ENCODE measurements at regions not wholly inside any gene's neighbourhood (a gene's known extent, or its start where the extent isn't known, plus 50 kb on each side); places are given as distances from the start of the nearest gene placed in this dataset.

DNA sequence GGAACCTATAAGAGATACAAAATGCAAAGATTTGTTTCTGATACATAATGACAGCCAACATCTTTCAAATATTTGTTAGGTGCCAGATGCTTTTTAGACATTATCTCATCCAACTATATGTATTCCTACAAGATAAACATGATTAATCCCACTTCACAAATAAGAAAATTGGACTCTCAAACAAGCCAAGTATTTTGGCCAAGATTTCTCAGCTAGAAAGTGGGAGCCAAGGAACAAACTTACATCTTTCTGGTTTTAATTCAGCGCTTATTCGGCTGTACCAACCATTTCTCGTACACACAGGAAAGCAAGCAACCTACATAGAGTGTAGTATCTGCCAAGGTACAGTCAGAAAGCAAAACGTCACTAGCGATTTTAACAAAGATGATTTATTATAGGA is 85.7 kb upstream of the SERP2 start:
- Histone ChIP-seq H3K27ac (no peak overlapping the region), H3K4me3 (no peak overlapping the region), H3K27me3 (no peaks in the 10 kb centered on the region), H3K36me3 (no peaks in the 10 kb centered on the region), H3K9ac (ENCODE audit: low read depth in 2 of 2, low read length in 2 of 2) (no peak overlapping the region), H3K9me3 (no peaks in the 10 kb centered on the region), H3K4me1 (no peaks in the 10 kb centered on the region)
- DNase-seq = no peak
- intact Hi-C loops (cut with DNase I) = no loop called here
- TF ChIP-seq, protein P1, sequence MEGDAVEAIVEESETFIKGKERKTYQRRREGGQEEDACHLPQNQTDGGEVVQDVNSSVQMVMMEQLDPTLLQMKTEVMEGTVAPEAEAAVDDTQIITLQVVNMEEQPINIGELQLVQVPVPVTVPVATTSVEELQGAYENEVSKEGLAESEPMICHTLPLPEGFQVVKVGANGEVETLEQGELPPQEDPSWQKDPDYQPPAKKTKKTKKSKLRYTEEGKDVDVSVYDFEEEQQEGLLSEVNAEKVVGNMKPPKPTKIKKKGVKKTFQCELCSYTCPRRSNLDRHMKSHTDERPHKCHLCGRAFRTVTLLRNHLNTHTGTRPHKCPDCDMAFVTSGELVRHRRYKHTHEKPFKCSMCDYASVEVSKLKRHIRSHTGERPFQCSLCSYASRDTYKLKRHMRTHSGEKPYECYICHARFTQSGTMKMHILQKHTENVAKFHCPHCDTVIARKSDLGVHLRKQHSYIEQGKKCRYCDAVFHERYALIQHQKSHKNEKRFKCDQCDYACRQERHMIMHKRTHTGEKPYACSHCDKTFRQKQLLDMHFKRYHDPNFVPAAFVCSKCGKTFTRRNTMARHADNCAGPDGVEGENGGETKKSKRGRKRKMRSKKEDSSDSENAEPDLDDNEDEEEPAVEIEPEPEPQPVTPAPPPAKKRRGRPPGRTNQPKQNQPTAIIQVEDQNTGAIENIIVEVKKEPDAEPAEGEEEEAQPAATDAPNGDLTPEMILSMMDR (IDR thresholded peaks at IDR 0.05) = no peak

DNA sequence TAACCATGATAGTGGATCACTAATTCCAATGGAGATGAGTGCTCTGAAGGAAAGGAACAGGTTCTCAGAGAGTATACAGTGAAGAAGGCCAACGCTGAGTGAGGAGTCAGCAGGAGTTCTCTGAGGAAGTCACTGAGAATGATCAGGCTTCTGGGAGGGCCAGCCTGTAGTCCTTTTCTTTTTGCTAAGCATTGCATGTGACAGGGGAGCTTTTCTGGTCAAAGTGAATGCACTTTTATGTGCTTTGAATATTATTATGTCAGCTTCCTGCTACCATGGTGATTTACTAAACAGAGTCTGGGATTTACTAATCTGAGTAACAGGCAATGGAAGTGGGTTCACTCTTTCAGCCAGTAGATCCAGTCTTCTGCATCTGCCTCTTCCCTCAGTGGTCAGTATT is 81.1 kb upstream of the SERP2 start:
- Histone ChIP-seq H3K4me1 (no peaks in the 10 kb centered on the region), H3K36me3 (no peaks in the 10 kb centered on the region), H3K9me3 (no peaks in the 10 kb centered on the region), H3K4me3 (no peak overlapping the region), H3K9ac (ENCODE audit: low read depth in 2 of 2, low read length in 2 of 2) (no peak overlapping the region), H3K27ac (no peak overlapping the region), H3K27me3 (no peaks in the 10 kb centered on the region)
- intact Hi-C loops (cut with DNase I) = no loop called here
- DNase-seq = no peak
- TF ChIP-seq, protein P1 (IDR thresholded peaks at IDR 0.05) = no peak

DNA sequence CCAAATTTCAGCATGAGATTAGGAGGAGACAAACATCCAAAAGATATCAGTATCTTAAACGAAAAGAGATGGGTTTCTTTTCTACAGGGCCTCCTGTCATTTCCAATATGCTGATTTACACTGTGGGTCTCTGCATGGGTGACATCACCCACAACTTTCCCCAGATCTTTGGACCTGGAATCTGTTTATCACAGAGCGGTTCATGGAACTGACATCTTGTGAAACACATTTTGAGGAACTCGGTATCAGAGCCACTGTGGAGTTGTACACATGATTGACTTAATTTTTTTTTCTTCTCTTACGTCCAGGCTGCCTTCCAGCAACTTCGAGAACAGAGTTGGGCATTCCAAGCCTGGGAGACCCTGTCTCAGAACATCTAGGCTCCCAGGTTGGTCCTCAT is 80.2 kb upstream of the SERP2 start:
- intact Hi-C loops (cut with DNase I) = no loop called here
- H3K27me3 ChIP-seq = no peaks in the 10 kb centered on the region
- DNase-seq = no peak
- H3K36me3 ChIP-seq = no peaks in the 10 kb centered on the region
- no peaks in the 10 kb centered on the region for H3K4me1 ChIP-seq
- no peak overlapping the region for H3K9ac ChIP-seq (ENCODE audit: low read depth in 2 of 2, low read length in 2 of 2)
- no peak overlapping the region for H3K27ac ChIP-seq
- H3K4me3 ChIP-seq = no peak overlapping the region
- H3K9me3 ChIP-seq = no peaks in the 10 kb centered on the region
- TF ChIP-seq, protein P1 (IDR thresholded peaks at IDR 0.05) = no peak

DNA sequence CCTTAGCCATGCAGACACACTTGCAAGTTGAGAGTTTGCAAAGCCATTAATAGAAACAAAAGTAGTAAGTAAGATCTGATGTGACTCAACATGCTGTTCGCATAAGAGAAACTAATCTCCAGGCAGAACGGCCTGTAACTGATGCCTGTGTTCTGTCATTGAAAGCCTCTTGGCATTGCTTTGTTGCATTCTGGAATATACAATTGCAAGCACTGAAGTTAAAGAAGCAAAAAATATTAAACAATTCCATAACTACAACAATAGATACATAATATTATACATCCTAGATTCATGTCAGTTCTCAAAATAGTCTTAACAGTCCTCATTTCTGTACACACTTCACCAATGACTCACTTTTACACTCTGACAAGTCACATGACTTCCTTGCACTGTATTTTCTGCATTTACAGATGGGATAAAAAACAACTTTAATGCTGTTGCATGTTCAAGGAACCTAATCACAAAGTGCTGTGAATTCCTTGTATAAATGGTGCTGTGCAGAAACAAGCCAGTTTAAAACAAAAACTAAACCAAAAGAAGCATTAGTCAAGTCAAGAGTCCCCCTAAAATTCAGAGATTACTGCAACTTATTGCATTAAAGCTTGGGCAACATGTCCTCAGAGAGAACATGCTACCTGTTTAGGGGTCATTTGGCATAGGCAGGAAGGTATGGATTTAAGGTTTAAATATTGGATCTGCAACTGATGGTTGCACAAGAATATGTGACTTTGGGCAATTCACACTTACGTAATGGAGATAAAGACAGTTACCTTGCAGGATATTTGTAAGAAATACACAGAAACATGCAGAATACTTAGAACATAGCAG is 79.5 kb upstream of the SERP2 start:
- Histone ChIP-seq H3K4me1 (no peaks in the 10 kb centered on the region), H3K27me3 (no peaks in the 10 kb centered on the region), H3K27ac (no peak overlapping the region), H3K36me3 (no peaks in the 10 kb centered on the region), H3K4me3 (no peak overlapping the region), H3K9ac (ENCODE audit: low read depth in 2 of 2, low read length in 2 of 2) (no peak overlapping the region), H3K9me3 (no peaks in the 10 kb centered on the region)
- no peak for DNase-seq
- TF ChIP-seq, protein P1 (IDR thresholded peaks at IDR 0.05) = no peak
- intact Hi-C loops (cut with DNase I) = no loop called here

DNA sequence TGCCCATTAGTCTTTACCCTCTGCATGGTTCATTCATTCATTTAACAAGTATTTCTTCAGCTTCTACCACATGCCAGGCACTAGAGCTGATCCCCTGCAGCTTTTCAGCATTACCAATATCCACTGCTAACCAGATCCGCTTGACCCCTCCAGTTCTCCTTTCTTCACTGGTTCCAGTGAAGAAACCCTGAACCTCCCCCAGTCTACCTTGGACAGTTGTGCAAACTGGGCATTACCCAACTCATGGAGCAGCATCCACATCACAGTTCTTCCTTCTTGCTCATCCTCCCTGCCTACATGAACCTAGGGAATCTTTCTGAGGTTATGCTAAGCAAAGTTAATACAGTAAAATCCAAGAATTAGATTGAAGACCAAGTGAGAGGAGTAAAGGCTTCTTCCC is 78.7 kb upstream of the SERP2 start:
- Histone ChIP-seq H3K27me3 (no peaks in the 10 kb centered on the region), H3K4me3 (no peak overlapping the region), H3K4me1 (no peaks in the 10 kb centered on the region), H3K36me3 (no peaks in the 10 kb centered on the region), H3K9ac (ENCODE audit: low read depth in 2 of 2, low read length in 2 of 2) (no peak overlapping the region), H3K27ac (no peak overlapping the region), H3K9me3 (no peaks in the 10 kb centered on the region)
- TF ChIP-seq, protein P1 (IDR thresholded peaks at IDR 0.05) = no peak
- DNase-seq = no peak
- intact Hi-C loops (cut with DNase I) = no loop called here
